ENCODE measurements at regions not wholly inside any gene's neighbourhood (a gene's known extent, or its start where the extent isn't known, plus 50 kb on each side); places are given as distances from the start of the nearest gene placed in this dataset.

GRCh38 chr3:26845194-26845593 lies 222.6 kb downstream of the LRRC3B start:
- TF ChIP-seq, protein P1, sequence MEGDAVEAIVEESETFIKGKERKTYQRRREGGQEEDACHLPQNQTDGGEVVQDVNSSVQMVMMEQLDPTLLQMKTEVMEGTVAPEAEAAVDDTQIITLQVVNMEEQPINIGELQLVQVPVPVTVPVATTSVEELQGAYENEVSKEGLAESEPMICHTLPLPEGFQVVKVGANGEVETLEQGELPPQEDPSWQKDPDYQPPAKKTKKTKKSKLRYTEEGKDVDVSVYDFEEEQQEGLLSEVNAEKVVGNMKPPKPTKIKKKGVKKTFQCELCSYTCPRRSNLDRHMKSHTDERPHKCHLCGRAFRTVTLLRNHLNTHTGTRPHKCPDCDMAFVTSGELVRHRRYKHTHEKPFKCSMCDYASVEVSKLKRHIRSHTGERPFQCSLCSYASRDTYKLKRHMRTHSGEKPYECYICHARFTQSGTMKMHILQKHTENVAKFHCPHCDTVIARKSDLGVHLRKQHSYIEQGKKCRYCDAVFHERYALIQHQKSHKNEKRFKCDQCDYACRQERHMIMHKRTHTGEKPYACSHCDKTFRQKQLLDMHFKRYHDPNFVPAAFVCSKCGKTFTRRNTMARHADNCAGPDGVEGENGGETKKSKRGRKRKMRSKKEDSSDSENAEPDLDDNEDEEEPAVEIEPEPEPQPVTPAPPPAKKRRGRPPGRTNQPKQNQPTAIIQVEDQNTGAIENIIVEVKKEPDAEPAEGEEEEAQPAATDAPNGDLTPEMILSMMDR (IDR thresholded peaks at IDR 0.05) = no peak
- TF ChIP-seq, protein P2, sequence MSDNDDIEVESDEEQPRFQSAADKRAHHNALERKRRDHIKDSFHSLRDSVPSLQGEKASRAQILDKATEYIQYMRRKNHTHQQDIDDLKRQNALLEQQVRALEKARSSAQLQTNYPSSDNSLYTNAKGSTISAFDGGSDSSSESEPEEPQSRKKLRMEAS (CRISPR knock-in tag; IDR thresholded peaks at IDR 0.05) = no peak
- no peak for TF ChIP-seq E2F1 (CRISPR knock-in tag; IDR thresholded peaks at IDR 0.05)
- no peak for TF ChIP-seq SMAD3 (CRISPR knock-in tag; IDR thresholded peaks at IDR 0.05; ENCODE audit: borderline replicate concordance)
- no peak for TF ChIP-seq ESRRA (CRISPR knock-in tag; IDR thresholded peaks at IDR 0.05; ENCODE audit: borderline replicate concordance)

Data from WTC11 (cell line).